BLaER1 treated with 17β-estradiol and CSF1 and Interleukin-3, amounts not matched to agents 10 nM and 100 nM (cell line): ENCODE measurements at regions not wholly inside any gene's neighbourhood (a gene's known extent, or its start where the extent isn't known, plus 50 kb on each side); places are given as distances from the start of the nearest gene placed in this dataset.

Experiments
- H3K27ac ChIP-seq, 11 experiments: shearing (Covaris generic); formaldehyde crosslinking; 2 replicates each; pipeline ENCODE4 v1.8.1; 2022
- H3K27me3 ChIP-seq, 11 experiments: shearing (Covaris generic); formaldehyde crosslinking; 2 replicates each; pipeline ENCODE4 v1.8.1; 2022
- H3K36me3 ChIP-seq, 11 experiments: shearing (Covaris generic); formaldehyde crosslinking; 2 replicates each; pipeline ENCODE4 v1.8.1; 2022
- H3K4me1 ChIP-seq, 10 experiments: shearing (Covaris generic); formaldehyde crosslinking; 2 replicates each; pipeline ENCODE4 v1.8.1; 2022
- H3K4me2 ChIP-seq, 11 experiments: shearing (Covaris generic); formaldehyde crosslinking; 2 replicates each; pipeline ENCODE4 v1.8.1; 2022
- H3K4me3 ChIP-seq, 10 experiments: shearing (Covaris generic); formaldehyde crosslinking; 2 replicates each; pipeline ENCODE4 v1.8.1; 2022
- H3K9ac ChIP-seq, 11 experiments: shearing (Covaris generic); formaldehyde crosslinking; 2 replicates each; pipeline ENCODE4 v1.8.1; 2022
- H3K9me3 ChIP-seq, 11 experiments: shearing (Covaris generic); formaldehyde crosslinking; replicated peaks in 1 of 11; 2 replicates each; pipeline ENCODE4 v1.8.1; 2022
- H4K20me1 ChIP-seq, 11 experiments: shearing (Covaris generic); formaldehyde crosslinking; 2 replicates each; pipeline ENCODE4 v1.8.1; 2022
- Cebpa-rat ChIP-seq, 11 experiments: shearing (Covaris generic); IDR thresholded peaks; 2 replicates each; pipeline ENCODE4 v1.8.1; 2022

DNA sequence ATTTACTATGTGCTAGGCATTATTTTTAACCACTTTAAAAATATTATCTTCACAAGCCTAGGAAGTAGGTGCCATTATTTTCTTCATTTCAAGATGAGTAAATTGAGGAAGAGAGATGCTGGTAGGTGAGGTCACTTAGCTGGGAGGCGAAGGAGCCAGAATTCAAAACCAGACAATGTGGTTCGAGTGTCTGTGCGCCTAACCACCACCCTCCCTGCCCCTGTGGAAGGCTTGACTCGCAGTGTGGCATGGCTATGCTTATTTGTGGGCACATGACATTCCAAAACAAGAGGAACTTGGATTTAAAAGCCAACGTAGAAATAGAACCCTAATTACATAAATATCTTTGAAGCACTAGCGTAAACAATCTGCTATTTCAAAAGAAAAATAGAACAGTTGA, 226.6 kb upstream of the PITX2 start:
- peaks cover 0 to 5% (median 0%) of the 10 kb centered on the region in 10 experiments; a peak in 1 of 20 replicates for H3K4me1 ChIP-seq
- no peak overlapping the region for H3K4me3 ChIP-seq
- H3K9me3 ChIP-seq: peaks cover 0 to 4% (median 0%) of the 10 kb centered on the region in 11 experiments; a peak in 1 of 22 replicates
- H3K27me3 ChIP-seq: no peaks in the 10 kb centered on the region
- H3K4me2 ChIP-seq: no peak overlapping the region
- no peaks in the 10 kb centered on the region for H3K36me3 ChIP-seq
- H3K9ac ChIP-seq: no peak overlapping the region
- H3K27ac ChIP-seq: no peak overlapping the region
- TF ChIP-seq Cebpa-rat (IDR thresholded peaks at IDR 0.05): no peak
- no peaks in the 10 kb centered on the region for H4K20me1 ChIP-seq

- H3K9ac ChIP-seq: no peak overlapping the region
These were observed 227.9 kb upstream of the PITX2 start for GRCh38 chr4:110850461-110851442.

DNA sequence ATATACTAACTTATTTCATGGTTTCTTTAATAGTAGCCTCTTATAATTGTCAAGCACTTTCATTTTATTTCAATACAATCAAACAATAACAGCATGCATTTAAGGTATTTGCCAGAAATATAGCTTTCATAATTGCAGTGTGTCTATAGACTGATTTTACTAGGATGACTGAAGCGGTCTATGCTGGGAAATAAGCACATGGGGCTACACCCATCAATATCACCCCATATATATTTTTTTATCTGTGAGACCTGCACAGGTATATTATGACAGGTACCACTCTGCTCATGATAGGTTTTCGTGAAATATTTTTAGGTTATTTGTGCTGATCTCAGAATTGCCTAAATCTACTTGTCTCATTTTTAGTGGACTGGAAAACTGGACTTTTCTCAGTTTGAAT, 229.1 kb upstream of the PITX2 start:
- Histone ChIP-seq H3K27ac (no peak overlapping the region), H3K36me3 (no peaks in the 10 kb centered on the region), H4K20me1 (no peaks in the 10 kb centered on the region), H3K9ac (no peak overlapping the region), H3K27me3 (no peaks in the 10 kb centered on the region), H3K4me1 (peaks cover 0 to 7% (median 0%) of the 10 kb centered on the region in 10 experiments; a peak in 1 of 20 replicates), H3K4me2 (no peak overlapping the region), H3K9me3 (peaks cover 0 to 11% (median 0%) of the 10 kb centered on the region in 11 experiments; a peak in 1 of 22 replicates), H3K4me3 (no peak overlapping the region)
- TF ChIP-seq Cebpa-rat (IDR thresholded peaks at IDR 0.05): no peak

More at GRCh38 chr4:110850461-110851442, 227.9 kb upstream of the PITX2 start:
- Histone ChIP-seq H3K36me3 (no peaks in the 10 kb centered on the region), H3K4me2 (no peak overlapping the region), H3K27me3 (no peaks in the 10 kb centered on the region), H3K4me3 (no peak overlapping the region), H3K4me1 (peaks cover 0 to 7% (median 0%) of the 10 kb centered on the region in 10 experiments; a peak in 1 of 20 replicates), H4K20me1 (no peaks in the 10 kb centered on the region), H3K27ac (no peak overlapping the region), H3K9me3 (peaks cover 0 to 11% (median 0%) of the 10 kb centered on the region in 11 experiments; a peak in 1 of 22 replicates)
- no peak for TF ChIP-seq Cebpa-rat (IDR thresholded peaks at IDR 0.05)

GRCh38 chr4:110852793-110853192, 229.9 kb upstream of the PITX2 start:
- Histone ChIP-seq H3K4me3 (no peak overlapping the region), H3K27me3 (no peaks in the 10 kb centered on the region), H3K4me2 (no peak overlapping the region), H3K36me3 (no peaks in the 10 kb centered on the region), H4K20me1 (no peaks in the 10 kb centered on the region), H3K9me3 (peaks cover 0 to 11% (median 0%) of the 10 kb centered on the region in 11 experiments; a peak in 1 of 22 replicates), H3K4me1 (peaks cover 0 to 7% (median 0%) of the 10 kb centered on the region in 10 experiments; a peak in 1 of 20 replicates), H3K27ac (no peak overlapping the region), H3K9ac (no peak overlapping the region)
- TF ChIP-seq Cebpa-rat (IDR thresholded peaks at IDR 0.05): no peak

DNA sequence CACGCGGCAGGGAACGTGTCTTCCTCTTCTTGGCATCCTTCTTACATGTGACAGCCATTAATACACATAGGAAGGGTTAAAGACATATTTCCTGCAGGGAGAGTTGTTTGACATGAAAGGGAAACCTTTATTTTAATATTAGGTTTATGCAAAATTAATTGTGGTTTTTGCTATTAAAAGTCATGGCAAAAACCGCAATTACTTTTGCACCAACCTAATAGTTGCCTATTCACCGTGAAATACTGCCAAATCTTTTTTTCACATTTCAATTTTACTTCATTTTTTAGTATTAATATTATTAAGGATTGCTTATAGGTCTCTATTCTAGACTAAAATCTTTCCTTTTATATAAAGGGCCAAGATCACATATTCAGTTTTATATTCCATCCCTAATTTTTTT, 230.4 kb upstream of the PITX2 start:
- Histone ChIP-seq H3K4me2 (no peak overlapping the region), H3K36me3 (no peaks in the 10 kb centered on the region), H4K20me1 (no peaks in the 10 kb centered on the region), H3K9ac (no peak overlapping the region), H3K4me3 (no peak overlapping the region), H3K27ac (no peak overlapping the region), H3K4me1 (peaks cover 0 to 7% (median 0%) of the 10 kb centered on the region in 10 experiments; a peak in 1 of 20 replicates), H3K9me3 (peaks cover 0 to 11% (median 0%) of the 10 kb centered on the region in 11 experiments; a peak in 1 of 22 replicates), H3K27me3 (no peaks in the 10 kb centered on the region)
- TF ChIP-seq Cebpa-rat (IDR thresholded peaks at IDR 0.05): no peak

DNA sequence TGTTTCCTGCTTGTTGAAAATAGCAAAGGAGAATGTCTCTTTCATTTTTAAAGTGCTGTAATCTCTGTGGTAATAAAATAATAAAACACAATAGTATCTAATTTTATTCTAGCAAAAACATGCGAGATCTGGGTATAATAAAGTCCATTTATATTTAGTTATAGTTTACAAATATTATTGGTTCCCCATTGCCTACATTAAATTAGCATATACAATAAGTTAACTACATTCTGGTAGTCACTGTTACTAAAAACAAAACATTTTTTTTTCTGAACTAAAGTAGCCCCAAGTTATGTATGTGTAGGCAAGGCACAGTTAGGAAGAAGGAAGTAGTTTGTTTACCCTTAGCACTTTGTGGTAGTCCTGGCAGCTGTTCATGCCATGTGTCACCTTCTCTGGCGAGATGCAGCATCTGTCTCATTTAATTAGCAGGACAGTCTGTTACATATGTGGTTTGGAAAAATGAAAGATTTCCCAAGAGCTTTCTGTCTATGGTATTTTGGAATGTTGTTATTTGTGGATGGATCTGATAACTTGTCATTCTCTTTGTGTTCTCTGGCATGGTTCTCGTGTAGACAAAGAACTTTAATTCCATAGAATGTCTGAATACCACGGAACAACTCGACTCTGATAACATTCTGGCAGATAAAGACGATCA, 231.3 kb upstream of the PITX2 start:
- Histone ChIP-seq H3K27me3 (no peaks in the 10 kb centered on the region), H4K20me1 (no peaks in the 10 kb centered on the region), H3K36me3 (no peaks in the 10 kb centered on the region), H3K4me2 (no peak overlapping the region), H3K4me3 (no peak overlapping the region), H3K9ac (no peak overlapping the region), H3K4me1 (peaks cover 0 to 7% (median 0%) of the 10 kb centered on the region in 10 experiments; a peak in 1 of 20 replicates), H3K9me3 (peaks cover 0 to 11% (median 0%) of the 10 kb centered on the region in 11 experiments; a peak in 1 of 22 replicates), H3K27ac (no peak overlapping the region)
- no peak for TF ChIP-seq Cebpa-rat (IDR thresholded peaks at IDR 0.05)

DNA sequence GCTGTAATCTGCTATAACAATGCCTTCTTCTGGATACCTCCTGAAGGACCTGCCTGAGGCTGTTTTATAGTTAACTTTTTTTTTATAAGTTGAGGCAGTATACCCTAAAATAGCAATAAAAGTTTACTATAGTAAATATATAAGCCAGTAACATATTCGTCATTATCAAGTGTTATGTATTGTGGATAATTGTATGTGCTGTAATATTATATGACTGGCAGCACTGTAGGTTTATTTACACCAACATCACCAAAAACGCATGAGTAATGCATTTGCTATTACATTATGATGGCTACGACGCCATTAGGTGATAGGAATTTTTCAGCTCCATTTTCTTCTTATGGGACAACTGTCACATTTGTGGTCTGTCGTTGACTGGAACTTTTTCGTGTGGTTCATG, 237.2 kb upstream of the PITX2 start:
- Histone ChIP-seq H3K27me3 (no peaks in the 10 kb centered on the region), H4K20me1 (no peaks in the 10 kb centered on the region), H3K4me2 (no peak overlapping the region), H3K9me3 (0 out of 22 replicates have a peak, but pooled peaks cover 0 to 3% (median 0%) of the 10 kb centered on the region in 11 experiments), H3K4me1 (no peaks in the 10 kb centered on the region), H3K9ac (no peak overlapping the region), H3K27ac (no peak overlapping the region), H3K4me3 (no peak overlapping the region), H3K36me3 (no peaks in the 10 kb centered on the region)
- TF ChIP-seq Cebpa-rat (IDR thresholded peaks at IDR 0.05): no peak

GRCh38 chr4:110860901-110861300, 238.0 kb upstream of the PITX2 start:
- no peaks in the 10 kb centered on the region for H3K4me1 ChIP-seq
- no peak overlapping the region for H3K4me2 ChIP-seq
- no peaks in the 10 kb centered on the region for H3K27me3 ChIP-seq
- H4K20me1 ChIP-seq: no peaks in the 10 kb centered on the region
- H3K36me3 ChIP-seq: no peaks in the 10 kb centered on the region
- TF ChIP-seq Cebpa-rat (IDR thresholded peaks at IDR 0.05): no peak
- no peak overlapping the region for H3K4me3 ChIP-seq
- H3K9ac ChIP-seq: no peak overlapping the region
- no peak overlapping the region for H3K27ac ChIP-seq
- H3K9me3 ChIP-seq: no peaks in the 10 kb centered on the region

DNA sequence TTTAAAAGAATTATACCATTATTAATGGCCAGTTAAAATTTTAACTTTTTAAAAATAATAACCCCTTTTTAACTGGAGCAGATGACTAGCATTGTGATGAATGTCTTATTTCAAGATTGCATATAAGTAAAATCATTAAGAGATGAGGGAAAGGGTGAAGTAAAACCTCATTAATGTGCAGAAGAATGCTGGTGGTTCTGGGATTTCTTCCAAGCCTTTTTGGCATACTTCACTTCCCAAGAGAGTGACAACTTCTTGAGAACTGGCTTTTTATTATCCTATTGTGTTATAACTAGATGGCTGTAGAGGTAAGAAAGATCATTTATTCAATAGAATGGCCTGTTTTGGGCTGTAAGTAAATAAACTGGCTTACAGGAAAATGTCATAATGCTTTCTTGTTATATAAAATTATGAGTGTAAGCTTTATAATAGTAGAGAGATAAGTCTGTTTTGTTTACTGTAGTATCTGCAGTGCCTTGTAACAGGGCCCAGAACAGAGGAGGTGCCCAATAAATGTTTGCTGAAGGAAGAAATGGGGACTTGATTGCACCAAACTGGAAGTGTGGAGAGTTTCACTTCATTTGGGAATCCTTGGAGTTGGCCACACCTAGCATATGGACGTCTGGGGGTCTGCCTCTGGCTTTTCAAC, 242.9 kb upstream of the PITX2 start:
- no peak for TF ChIP-seq Cebpa-rat (IDR thresholded peaks at IDR 0.05)
- H3K9me3 ChIP-seq: no peaks in the 10 kb centered on the region
- no peak overlapping the region for H3K4me2 ChIP-seq
- no peak overlapping the region for H3K27ac ChIP-seq
- no peaks in the 10 kb centered on the region for H3K27me3 ChIP-seq
- no peaks in the 10 kb centered on the region for H4K20me1 ChIP-seq
- H3K4me3 ChIP-seq: no peak overlapping the region
- H3K4me1 ChIP-seq: peaks cover 8 to 18% (median 14%) of the 10 kb centered on the region in 10 experiments
- no peak overlapping the region for H3K9ac ChIP-seq
- H3K36me3 ChIP-seq: no peaks in the 10 kb centered on the region
